ENCODE measurements at regions not wholly inside any gene's neighbourhood (a gene's known extent, or its start where the extent isn't known, plus 50 kb on each side); places are given as distances from the start of the nearest gene placed in this dataset.

- no peak for DNase-seq (ENCODE audit: low read depth)
- Histone ChIP-seq H3K4me3 (ENCODE audit: low read depth, low read length) (no peak overlapping the region), H3K36me3 (ENCODE audit: control insufficient read depth, insufficient read depth, low read length) (no peaks in the 10 kb centered on the region), H3K27me3 (ENCODE audit: control insufficient read depth, insufficient read depth, low read length) (no peaks in the 10 kb centered on the region)
- no peak for FAIRE-seq
- no peak for TF ChIP-seq CTCF (IDR thresholded peaks at IDR 0.05; ENCODE audit: insufficient read depth, low read length, severe bottlenecking)
Measured at GRCh38 chr13:79673993-79674377, 193.0 kb downstream of the NDFIP2 start.

DNA sequence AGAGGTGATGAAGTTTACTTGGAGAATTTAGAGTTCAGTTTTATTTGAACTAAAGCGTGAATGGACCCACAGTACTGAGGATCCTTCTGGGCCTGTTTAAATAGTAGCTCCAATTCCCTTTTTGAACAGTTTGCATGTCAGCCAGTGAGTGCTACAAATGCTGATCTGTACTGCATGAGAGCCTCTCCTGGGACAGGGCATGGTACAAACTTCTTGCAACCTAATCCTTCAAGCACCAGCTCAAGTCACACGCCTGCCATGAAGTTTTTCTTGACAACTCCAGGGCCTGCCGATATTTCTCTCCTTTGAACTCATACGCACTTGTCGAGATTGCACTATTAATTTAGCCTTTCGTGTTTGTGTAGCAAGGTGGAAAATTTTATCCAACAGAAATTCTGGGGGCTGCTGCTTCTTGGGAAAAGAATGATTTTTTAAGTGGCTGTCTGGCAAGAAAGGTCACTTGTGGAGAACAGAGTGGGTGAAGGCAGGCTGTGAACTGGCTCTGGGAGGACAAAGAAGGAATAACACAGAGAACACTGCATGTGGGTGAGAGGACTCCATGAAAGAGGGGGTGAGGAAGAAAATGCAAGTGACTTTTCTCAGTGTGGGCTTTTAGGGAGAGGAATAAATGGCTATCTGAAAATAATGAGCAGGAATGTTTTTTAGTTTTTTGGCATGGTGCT is 192.5 kb downstream of the NDFIP2 start:
- DNase-seq (ENCODE audit: low read depth), result no peak
- FAIRE-seq, result peak; percentile 32
- no peak for TF ChIP-seq CTCF (IDR thresholded peaks at IDR 0.05; ENCODE audit: insufficient read depth, low read length, severe bottlenecking)
- no peak overlapping the region for H3K4me3 ChIP-seq (ENCODE audit: low read depth, low read length)
- no peaks in the 10 kb centered on the region for H3K27me3 ChIP-seq (ENCODE audit: control insufficient read depth, insufficient read depth, low read length)
- no peaks in the 10 kb centered on the region for H3K36me3 ChIP-seq (ENCODE audit: control insufficient read depth, insufficient read depth, low read length)

DNA sequence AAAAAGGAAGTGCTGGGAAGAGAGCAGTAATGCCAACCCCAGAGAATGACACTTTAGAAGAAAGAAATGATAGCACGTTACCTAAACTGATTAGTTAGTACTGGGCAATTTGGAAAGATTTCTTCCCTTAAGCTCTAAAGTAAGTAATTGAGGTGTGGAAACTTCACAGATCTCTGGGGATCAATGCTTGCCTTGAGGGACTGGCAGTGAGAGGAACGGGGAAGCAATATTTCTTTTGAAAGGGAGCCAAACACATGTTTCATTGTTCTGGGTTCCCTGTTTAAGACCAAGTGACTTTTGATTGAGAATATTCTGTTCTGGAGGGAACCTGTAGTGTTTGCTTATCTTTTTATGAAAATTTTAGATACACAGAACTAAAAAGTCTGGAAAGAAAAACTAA is 190.5 kb downstream of the NDFIP2 start:
- Histone ChIP-seq H3K4me3 (ENCODE audit: low read depth, low read length) (no peak overlapping the region), H3K27me3 (ENCODE audit: control insufficient read depth, insufficient read depth, low read length) (no peaks in the 10 kb centered on the region), H3K36me3 (ENCODE audit: control insufficient read depth, insufficient read depth, low read length) (no peaks in the 10 kb centered on the region)
- FAIRE-seq (no peak), DNase-seq (ENCODE audit: low read depth) (no peak)
- no peak for TF ChIP-seq CTCF (IDR thresholded peaks at IDR 0.05; ENCODE audit: insufficient read depth, low read length, severe bottlenecking)

- no peak for FAIRE-seq
- Histone ChIP-seq H3K4me3 (ENCODE audit: low read depth, low read length) (no peak overlapping the region), H3K27me3 (ENCODE audit: control insufficient read depth, insufficient read depth, low read length) (no peaks in the 10 kb centered on the region), H3K36me3 (ENCODE audit: control insufficient read depth, insufficient read depth, low read length) (no peaks in the 10 kb centered on the region)
- no peak for TF ChIP-seq CTCF (IDR thresholded peaks at IDR 0.05; ENCODE audit: insufficient read depth, low read length, severe bottlenecking)
- no peak for DNase-seq (ENCODE audit: low read depth)
Measured at GRCh38 chr13:79668201-79668752, 187.3 kb downstream of the NDFIP2 start.

- Histone ChIP-seq H3K4me3 (ENCODE audit: low read depth, low read length) (no peak overlapping the region), H3K36me3 (ENCODE audit: control insufficient read depth, insufficient read depth, low read length) (no peaks in the 10 kb centered on the region), H3K27me3 (ENCODE audit: control insufficient read depth, insufficient read depth, low read length) (no peaks in the 10 kb centered on the region)
- DNase-seq (ENCODE audit: low read depth) (no peak), FAIRE-seq (no peak)
- TF ChIP-seq CTCF (IDR thresholded peaks at IDR 0.05; ENCODE audit: insufficient read depth, low read length, severe bottlenecking), result no peak
Measured at GRCh38 chr13:79667771-79668170, 186.8 kb downstream of the NDFIP2 start.

Measured in bronchial epithelial cell (primary cell).